Stimulated activated CD4-positive, alpha-beta T cell treated with anti-CD3 and anti-CD28 coated beads, Interleukin-15, amount 100 ng/mL, for 24 hours (primary cell): ENCODE measurements at regions not wholly inside any gene's neighbourhood (a gene's known extent, or its start where the extent isn't known, plus 50 kb on each side); places are given as distances from the start of the nearest gene placed in this dataset.

Source experiments
- DNase-seq: peaks from one replicate; pipeline ENCODE4 v3.0.0-alpha.2; 2020

GRCh38 chr9:131809941-131810344 is 70.1 kb upstream of the RAPGEF1 start:
- no peak for DNase-seq

DNA sequence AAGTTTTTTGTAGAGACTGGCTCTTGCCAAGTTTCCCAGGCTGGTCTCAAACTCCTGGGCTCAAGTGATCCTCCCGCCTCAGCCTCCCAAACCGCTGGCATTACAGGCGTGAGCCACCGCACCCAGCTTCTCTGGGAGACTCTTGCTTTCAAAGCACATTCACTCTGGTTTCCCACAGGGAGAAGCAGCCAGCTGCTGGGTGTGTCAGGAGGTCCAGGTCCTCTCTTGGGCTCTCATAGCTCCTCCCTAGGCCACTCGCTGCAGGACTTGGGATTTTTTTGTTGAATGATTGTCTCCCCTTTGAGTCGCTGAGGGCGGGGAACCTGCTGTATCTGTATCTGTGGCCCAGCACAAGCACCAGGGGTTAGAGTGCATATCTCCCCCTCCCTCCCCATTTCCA is 68.4 kb upstream of the RAPGEF1 start:
- no peak for DNase-seq

- no peak for DNase-seq
Observed at GRCh38 chr9:131807144-131807983, 67.5 kb upstream of the RAPGEF1 start.

DNA sequence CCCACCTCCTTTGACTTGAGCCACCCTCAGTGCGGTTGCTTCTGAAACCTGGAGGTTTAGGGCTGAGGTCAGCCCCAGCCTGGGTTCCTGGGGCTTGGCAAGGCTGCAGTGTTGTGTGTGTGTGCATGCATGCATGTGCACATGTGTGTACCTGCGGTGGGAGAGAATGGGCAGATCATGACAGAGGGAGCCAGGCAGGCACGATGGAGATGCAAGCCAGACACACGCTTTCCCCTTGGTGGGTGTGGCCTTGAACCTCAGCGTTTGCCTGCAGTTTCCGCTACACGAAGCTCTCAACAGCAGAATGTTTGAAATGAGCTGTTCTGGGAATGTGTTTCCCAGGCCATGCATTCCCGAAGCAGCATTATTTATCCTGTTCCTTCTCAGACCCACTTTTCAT is 65.9 kb upstream of the RAPGEF1 start:
- no peak for DNase-seq

GRCh38 chr9:131804826-131805225 is 65.0 kb upstream of the RAPGEF1 start:
- no peak for DNase-seq

- DNase-seq = no peak
Observed at GRCh38 chr9:131803758-131804411, 64.0 kb upstream of the RAPGEF1 start.

- DNase-seq = no peak
Observed at GRCh38 chr9:131801810-131802209, 61.9 kb upstream of the RAPGEF1 start.

DNA sequence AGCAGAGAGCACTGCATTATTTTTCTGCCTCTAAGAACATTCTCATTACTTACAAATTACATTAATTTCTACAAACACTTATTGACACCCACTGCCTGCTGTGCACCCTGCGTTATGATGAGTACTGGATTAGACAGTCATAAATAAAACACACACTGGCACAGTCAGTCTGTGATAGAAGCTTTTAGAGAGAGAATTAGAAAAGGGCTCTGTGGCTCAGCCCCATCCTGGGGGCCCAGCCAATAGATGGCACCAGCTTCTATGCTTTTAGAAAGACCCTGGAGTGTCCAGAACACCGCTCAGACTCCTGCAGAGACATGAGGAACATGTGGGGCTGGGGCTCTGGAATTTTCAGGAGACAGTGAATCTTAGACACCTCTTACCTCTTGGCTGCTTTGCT is 61.0 kb upstream of the RAPGEF1 start:
- no peak for DNase-seq

DNA sequence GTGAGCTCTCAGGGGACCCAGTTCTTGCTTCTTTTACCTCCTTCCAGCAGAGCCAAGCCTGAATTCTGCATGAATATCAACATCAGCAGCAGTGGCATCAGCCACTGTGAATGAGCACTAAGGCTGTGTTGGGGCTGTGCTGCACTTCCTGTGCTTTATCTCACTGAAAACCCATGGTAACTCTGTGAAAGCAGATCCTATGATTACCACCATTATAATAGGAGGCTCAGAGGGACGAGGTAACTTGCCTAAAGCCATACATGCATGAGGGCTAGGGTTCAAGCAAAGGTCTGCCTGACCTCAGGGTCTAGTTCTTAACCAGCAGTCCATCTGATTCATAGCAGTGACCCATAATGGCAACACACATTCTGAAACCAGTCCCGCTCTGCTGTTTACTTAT is 60.5 kb upstream of the RAPGEF1 start:
- DNase-seq = no peak

GRCh38 chr9:131799177-131799823 is 59.4 kb upstream of the RAPGEF1 start:
- peak; percentile 68 for DNase-seq

GRCh38 chr9:131798246-131798645 is 58.4 kb upstream of the RAPGEF1 start:
- DNase-seq = no peak

- DNase-seq = no peak
Observed at GRCh38 chr9:131794393-131794792, 54.5 kb upstream of the RAPGEF1 start.

GRCh38 chr9:131791542-131792254 is 51.8 kb upstream of the RAPGEF1 start:
- no peak for DNase-seq
